Motor neuron (in vitro differentiated cells): ENCODE measurements at regions not wholly inside any gene's neighbourhood (a gene's known extent, or its start where the extent isn't known, plus 50 kb on each side); places are given as distances from the start of the nearest gene placed in this dataset.
A peak's percentile ranks its signal among the peaks of the same experiment; 100 is the strongest.

Source experiments
- ATAC-seq, 8 experiments: fragments of 200-7000 bp; cut with Tn5 transposase; replicated peaks in 6 of 8; 2 replicates each; pipeline ENCODE4 v1.8.0; 2021; ENCODE audit warnings: mild to moderate bottlenecking in 8 of 8, moderate library complexity in 8 of 8
- H3K27ac ChIP-seq, 2 donors: fragments of 250-450 bp; sonication (Bioruptor Pico); 2 replicates each; pipeline ENCODE4 v1.9.0; 2021; ENCODE audit warnings: antibody characterized with exemption in 2 of 2, mild to moderate bottlenecking in 2 of 2, moderate library complexity in 1 of 2
- H3K4me1 ChIP-seq, 2 donors: fragments of 250-450 bp; sonication (Bioruptor Pico); replicated peaks in 1 of 2; 2 replicates each; pipeline ENCODE4 v1.6.1; 2021; ENCODE audit warnings: antibody characterized with exemption in 2 of 2, mild to moderate bottlenecking in 2 of 2, moderate library complexity in 1 of 2
- H3K4me3 ChIP-seq, 5 donors: fragments of 250-450 bp; sonication (Bioruptor Pico); 2 replicates each; pipeline ENCODE4 v1.9.0; 2021; ENCODE audit warnings: antibody characterized with exemption in 5 of 5, mild to moderate bottlenecking in 5 of 5, moderate library complexity in 4 of 5
- WGBS, 10 experiments: fragments of 450-650 bp; shearing (Covaris generic); methylation state at CpG; one replicate each; pipeline ENCODE4 v1.0.0; 2022; 5-methylcytosine and 5-hydroxymethylcytosine counted together
- in situ Hi-C, 9 experiments: fragments of 400-800 bp; cut with MboI; loops; one replicate each; pipeline ENCODE4 v1.15.0; 2021; ENCODE audit warnings: low sequenced_read_pairs in 9 of 9, low pct_unique_long_range_greater_than_20kb in 2 of 9; ENCODE audit not compliant: unreplicated experiment in 9 of 9

DNA sequence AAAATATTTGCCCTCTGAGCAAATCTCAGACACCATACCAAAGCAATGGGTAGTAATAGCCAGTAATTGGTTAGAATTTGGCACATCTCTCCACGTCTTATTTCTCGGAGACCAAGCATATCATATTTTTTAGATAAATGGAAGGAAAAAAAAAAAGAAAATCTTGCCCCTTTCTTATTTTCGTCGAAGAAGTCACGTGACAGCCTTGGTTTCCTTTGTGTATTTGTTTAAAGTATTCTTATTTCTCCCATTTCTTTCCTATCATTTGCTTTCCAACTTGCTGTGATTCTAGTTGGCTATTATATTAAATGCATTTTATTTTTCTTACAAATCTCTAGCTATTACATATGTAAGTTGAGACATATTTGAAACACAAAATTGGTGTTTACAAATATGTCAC lies 2155.9 kb downstream of the PCDH9 start:
- no peak overlapping the region for H3K4me3 ChIP-seq
- in situ Hi-C loops = no loop called here
- no peak for ATAC-seq
- no peak overlapping the region for H3K27ac ChIP-seq
- peaks cover 4 to 16% of the 10 kb centered on the region in 2 donors for H3K4me1 ChIP-seq
- 7 to 100% (median 74%) methylated on average over 2 to 5 of the region's 5 CpGs for WGBS, 10 experiments

DNA sequence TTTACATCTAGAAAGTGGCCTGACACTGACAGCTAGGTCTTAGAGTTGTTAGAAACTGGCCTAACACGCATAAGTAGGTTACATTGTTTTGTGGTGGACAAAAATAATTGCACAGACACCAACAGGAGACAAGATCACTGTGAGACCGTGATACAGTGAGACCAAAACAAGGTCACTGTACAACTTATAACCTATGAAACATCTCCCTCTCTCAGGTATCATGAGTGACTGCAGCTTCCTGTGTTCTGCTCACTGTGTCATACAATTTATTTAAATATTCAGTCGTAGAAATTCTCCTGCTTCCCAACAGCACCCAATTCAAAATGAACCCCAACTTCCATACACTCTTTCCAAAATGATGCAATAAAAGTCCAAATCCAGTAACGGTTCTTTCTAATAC lies 2165.2 kb downstream of the PCDH9 start:
- in situ Hi-C loops = no loop called here
- peaks cover 0 to 5% of the 10 kb centered on the region in 2 donors for H3K4me1 ChIP-seq
- H3K4me3 ChIP-seq = no peak overlapping the region
- ATAC-seq = no peak
- H3K27ac ChIP-seq = no peak overlapping the region
- WGBS, 10 experiments = 0 to 95% (median 87%) methylated on average over 2 to 4 of the region's 4 CpGs

DNA sequence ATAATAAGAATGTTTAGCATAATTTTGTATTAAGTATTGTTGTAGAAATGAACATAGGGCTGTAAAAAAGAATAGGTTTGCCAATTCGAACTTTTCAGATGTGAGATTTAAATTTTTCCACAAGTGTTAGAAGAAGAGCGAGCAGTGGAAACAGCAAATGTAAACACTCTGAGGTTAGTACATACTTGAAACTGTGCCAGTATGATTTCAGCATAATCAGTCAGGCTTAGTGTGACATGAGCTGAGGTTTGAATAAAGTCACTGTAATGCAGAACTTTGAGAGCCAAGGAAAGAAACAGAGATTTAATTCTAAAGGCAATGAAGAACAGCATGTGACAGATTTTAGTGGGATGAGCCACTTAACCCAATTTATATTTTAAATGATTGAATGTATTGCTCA lies 2166.4 kb downstream of the PCDH9 start:
- peak in 3 of 8 experiments; percentile 41 to 67 (median 53) for ATAC-seq
- H3K4me1 ChIP-seq = peaks cover 0 to 5% of the 10 kb centered on the region in 2 donors
- H3K4me3 ChIP-seq = no peak overlapping the region
- in situ Hi-C loops = no loop called here
- 0 to 80% (median 65%) methylated on average over 1 to 2 of the region's 2 CpGs; no CpG with 5 or more reads in 6 of the 10 experiments for WGBS, 10 experiments
- no peak overlapping the region for H3K27ac ChIP-seq

GRCh38 chr13:65057986-65058385 lies 2172.2 kb downstream of the PCDH9 start:
- no peak for ATAC-seq
- in situ Hi-C loops = no loop called here
- H3K4me1 ChIP-seq = no peaks in the 10 kb centered on the region
- H3K4me3 ChIP-seq = no peak overlapping the region
- H3K27ac ChIP-seq = no peak overlapping the region
- 0 to 100% (median 34%) methylated on average over 1 to 3 of the region's 3 CpGs for whole genome bisulfite sequencing, 10 experiments

GRCh38 chr13:65054277-65054676 lies 2175.9 kb downstream of the PCDH9 start:
- 11 to 100% (median 82%) methylated on average over 1 to 2 of the region's 2 CpGs; no CpG with 5 or more reads in 2 of the 10 experiments for WGBS, 10 experiments
- no peak overlapping the region for H3K4me3 ChIP-seq
- in situ Hi-C loops = no loop called here
- no peaks in the 10 kb centered on the region for H3K4me1 ChIP-seq
- H3K27ac ChIP-seq = no peak overlapping the region
- no peak for ATAC-seq

DNA sequence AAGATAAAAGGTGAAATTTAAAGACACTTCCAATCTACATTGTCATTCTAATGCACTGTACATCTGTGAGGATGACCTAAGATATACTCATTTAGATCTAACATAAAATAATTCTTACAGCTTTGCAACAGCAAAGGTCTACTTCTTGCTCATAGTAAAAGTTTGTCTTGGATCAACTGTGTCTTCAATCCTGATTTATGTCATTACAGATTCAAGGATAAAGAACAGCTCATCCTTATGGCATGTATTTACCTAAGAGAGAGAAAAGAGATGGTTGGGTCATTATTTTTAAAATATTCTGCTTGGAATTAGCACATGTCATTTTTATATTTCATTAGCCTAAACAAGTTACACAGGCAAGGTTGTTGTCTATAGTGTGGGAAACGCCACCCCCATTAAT lies 2193.1 kb downstream of the PCDH9 start:
- Histone ChIP-seq H3K4me3 (no peak overlapping the region), H3K4me1 (no peaks in the 10 kb centered on the region), H3K27ac (no peak overlapping the region)
- ATAC-seq = no peak
- in situ Hi-C loops = no loop called here
- 38 to 100% (median 88%) methylated on average over 1 of the region's 1 CpG; no CpG with 5 or more reads in 2 of the 10 experiments for WGBS, 10 experiments

DNA sequence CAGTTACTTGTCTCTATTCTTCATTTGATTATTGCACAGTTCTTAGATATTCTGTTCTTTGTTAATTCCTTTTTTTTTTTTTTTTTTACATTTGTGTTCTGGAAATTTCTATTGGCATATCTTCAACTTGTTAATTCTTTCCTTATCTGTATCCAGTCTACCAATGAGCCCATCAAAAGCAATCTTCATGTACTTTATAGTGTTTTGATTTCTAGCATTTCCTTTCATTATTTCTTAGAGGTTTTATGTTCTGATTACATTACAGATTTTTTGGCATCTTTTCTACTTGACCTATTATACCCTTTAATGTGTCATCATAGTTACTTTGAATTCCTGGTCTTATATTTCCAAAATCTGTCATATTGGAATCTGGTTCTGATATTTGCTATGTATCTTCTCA lies 2194.8 kb downstream of the PCDH9 start:
- in situ Hi-C loops = no loop called here
- no peak overlapping the region for H3K27ac ChIP-seq
- H3K4me1 ChIP-seq = no peaks in the 10 kb centered on the region
- no peak overlapping the region for H3K4me3 ChIP-seq
- ATAC-seq = no peak

- in situ Hi-C loops = no loop called here
- Histone ChIP-seq H3K4me3 (no peak overlapping the region), H3K27ac (no peak overlapping the region), H3K4me1 (no peaks in the 10 kb centered on the region)
- ATAC-seq = no peak
- 70 to 100% (median 96%) methylated on average over 1 to 9 of the region's 22 CpGs; no CpG with 5 or more reads in 2 of the 10 experiments for WGBS, 10 experiments
These were observed 2195.9 kb downstream of the PCDH9 start for GRCh38 chr13:65034266-65034665.

- in situ Hi-C loops = no loop called here
- H3K4me3 ChIP-seq = no peak overlapping the region
- WGBS, 10 experiments = no CpG with 5 or more reads among the region's 2 CpGs
- H3K4me1 ChIP-seq = no peaks in the 10 kb centered on the region
- no peak overlapping the region for H3K27ac ChIP-seq
- no peak for ATAC-seq
These were observed 2197.3 kb downstream of the PCDH9 start for GRCh38 chr13:65032825-65033224.

DNA sequence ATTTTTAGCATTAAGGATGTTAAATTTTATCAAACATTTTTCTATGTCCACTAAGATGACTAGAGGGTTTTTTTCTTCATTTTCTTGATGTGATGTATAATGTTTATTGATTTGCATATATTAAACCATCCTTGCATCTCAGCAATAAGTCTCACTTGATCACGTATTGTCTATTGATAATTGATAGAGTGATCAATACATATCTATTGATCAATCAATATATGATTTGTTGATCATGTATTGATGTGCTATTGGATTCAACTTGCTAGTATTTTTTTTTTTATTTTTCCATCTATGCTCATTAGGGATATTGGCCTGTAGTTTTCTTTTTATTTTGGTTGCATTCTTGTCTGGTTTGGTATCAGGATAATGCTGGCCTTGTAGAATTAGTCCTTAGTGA lies 2202.0 kb downstream of the PCDH9 start:
- no peak for ATAC-seq
- Histone ChIP-seq H3K27ac (no peak overlapping the region), H3K4me3 (no peak overlapping the region), H3K4me1 (no peaks in the 10 kb centered on the region)
- in situ Hi-C loops = no loop called here
- WGBS, 10 experiments = 0 to 100% (median 89%) methylated on average over 1 of the region's 1 CpG; no CpG with 5 or more reads in 3 of the 10 experiments

- Histone ChIP-seq H3K4me3 (no peak overlapping the region), H3K27ac (no peak overlapping the region), H3K4me1 (no peaks in the 10 kb centered on the region)
- ATAC-seq = no peak
- WGBS, 10 experiments = 31 to 72% (median 53%) methylated on average over 1 to 2 of the region's 2 CpGs
- in situ Hi-C loops = no loop called here
These were observed 2203.6 kb downstream of the PCDH9 start for GRCh38 chr13:65026505-65026904.

DNA sequence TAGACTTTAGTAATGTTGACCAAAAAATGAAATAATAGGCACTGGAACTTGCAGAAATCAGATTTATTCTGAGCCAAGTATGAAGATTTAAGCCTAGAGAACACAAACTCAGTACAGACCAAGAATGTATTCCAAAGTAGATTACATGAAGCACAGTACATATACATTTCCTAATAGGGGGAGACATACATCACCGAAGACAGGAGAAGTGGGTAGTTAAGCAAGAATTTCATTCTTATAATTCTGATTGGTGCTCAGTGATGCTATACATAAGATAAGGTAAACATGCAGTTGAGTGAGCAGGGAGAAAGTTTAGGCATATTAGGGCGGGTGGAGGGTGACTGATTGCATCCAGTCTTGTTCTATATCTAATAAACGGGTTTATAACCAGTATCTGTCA lies 2218.8 kb downstream of the PCDH9 start:
- Histone ChIP-seq H3K4me1 (peaks cover 0 to 8% of the 10 kb centered on the region in 2 donors), H3K4me3 (no peak overlapping the region), H3K27ac (no peak overlapping the region)
- in situ Hi-C loops = no loop called here
- 10 to 100% (median 89%) methylated on average over 1 to 3 of the region's 3 CpGs; no CpG with 5 or more reads in 3 of the 10 experiments for WGBS, 10 experiments
- ATAC-seq = no peak

DNA sequence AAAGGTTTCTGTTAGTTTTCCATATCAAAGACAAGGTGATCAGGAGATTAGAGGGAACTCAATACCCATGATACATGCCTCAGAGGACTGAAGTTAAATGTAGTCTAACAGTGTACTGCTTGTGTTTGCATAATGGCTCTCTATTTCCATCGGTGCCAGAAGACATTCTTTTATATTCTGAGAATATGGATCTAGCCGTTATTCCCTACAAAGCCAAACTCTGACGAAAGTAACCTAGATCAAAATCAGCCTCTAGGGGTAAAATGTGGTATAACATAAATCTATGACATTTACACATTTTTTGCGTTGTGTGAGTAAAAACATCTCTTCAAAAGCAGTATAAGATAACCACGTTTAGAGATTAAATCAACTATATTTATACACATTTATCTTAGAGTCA lies 2232.7 kb downstream of the PCDH9 start:
- H3K4me3 ChIP-seq = no peak overlapping the region
- no peak overlapping the region for H3K27ac ChIP-seq
- no peak for ATAC-seq
- 5 to 100% (median 85%) methylated on average over 1 to 5 of the region's 5 CpGs; no CpG with 5 or more reads in 1 of the 10 experiments for WGBS, 10 experiments
- in situ Hi-C loops = no loop called here
- H3K4me1 ChIP-seq = no peaks in the 10 kb centered on the region

DNA sequence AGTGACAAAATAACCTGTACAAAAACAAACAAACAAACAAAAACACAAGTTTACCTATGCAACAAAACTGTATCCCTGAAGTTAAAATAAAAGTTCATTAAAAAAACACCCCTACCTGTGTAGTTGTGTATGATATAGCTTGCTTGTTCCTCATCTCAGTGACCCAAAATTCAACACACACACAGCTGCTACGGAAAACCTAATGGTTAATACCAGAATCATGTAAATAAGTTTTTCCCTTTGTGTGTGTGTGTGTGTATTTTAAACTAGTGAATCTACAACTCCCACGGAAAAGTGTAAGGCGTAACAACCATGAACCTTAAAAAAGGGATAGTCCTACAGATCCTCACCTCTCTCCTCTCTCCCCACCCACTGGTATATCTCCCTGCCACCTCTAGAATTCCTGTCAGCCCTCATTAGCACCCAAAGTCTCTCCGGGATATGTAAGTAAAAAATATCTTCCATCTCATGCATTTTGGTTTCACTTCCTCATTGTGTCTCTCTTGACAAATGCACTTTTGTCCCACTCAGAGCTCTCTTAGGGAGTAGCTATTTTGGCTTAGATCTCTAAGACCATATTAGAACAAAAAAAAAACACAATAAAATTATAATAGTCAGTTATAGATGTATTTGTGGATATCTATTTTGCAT lies 2236.5 kb downstream of the PCDH9 start:
- Histone ChIP-seq H3K4me3 (no peak overlapping the region), H3K4me1 (no peaks in the 10 kb centered on the region), H3K27ac (no peak overlapping the region)
- WGBS, 10 experiments = 40 to 92% (median 68%) methylated on average over 1 to 4 of the region's 4 CpGs
- no peak for ATAC-seq
- in situ Hi-C loops = no loop called here
